SK-N-SH (cell line): ENCODE measurements at regions not wholly inside any gene's neighbourhood (a gene's known extent, or its start where the extent isn't known, plus 50 kb on each side); places are given as distances from the start of the nearest gene placed in this dataset.
"Not testable (repeated sequence)": the region's sequence is repeated elsewhere in the genome, so short reads cannot be mapped to it uniquely, and the experiment has no call there.

ENCODE experiments used
- CTCF ChIA-PET: fragments of 300-600, 350-600 bp; formaldehyde crosslinking; extraction: SDS; loops from one replicate; lab custom pipeline; 2021; lab: Yijun Ruan, JAX
- POLR2A ChIA-PET: fragments of 350-600 bp; sonication (Branson Sonifier 250); formaldehyde crosslinking; extraction: SDS; loops from one replicate; lab custom pipeline; 2020; ENCODE audit warnings: antibody characterized with exemption, inconsistent platforms; lab: Yijun Ruan, JAX
- DNase-seq: peaks from one replicate; pipeline ENCODE4 v3.0.0; 2012
- H2AFZ ChIP-seq: fragments of 200-600 bp; sonication (generic); 2 replicates; pipeline ENCODE4 v1.8.1; 2016; ENCODE audit warnings: antibody characterized with exemption, mild to moderate bottlenecking, low read depth
- H3F3A ChIP-seq: fragments of 200-600 bp; sonication (generic); replicated peaks from 2 replicates; pipeline ENCODE3; 2016; ENCODE audit warnings: antibody characterized with exemption, mild to moderate bottlenecking; ENCODE audit not compliant: insufficient read depth
- H3K27ac ChIP-seq, 2 experiments: fragments of 200-500 bp in 1 of 2; fragments of 200-600 bp in 1 of 2; sonication (Bioruptor generic) in 1 of 2; sonication (generic), shearing (Covaris generic) in 1 of 2; 2 replicates each; pipeline versions ENCODE4 v1.5.1 to v1.6.1; 2014 to 2016; ENCODE audit warnings: low read depth in 2 of 2, inconsistent platforms in 1 of 2, low read length in 1 of 2, mild to moderate bottlenecking in 1 of 2, mixed read lengths in 1 of 2
- H3K27me3 ChIP-seq: fragments of 200-600 bp; sonication (generic), shearing (Covaris generic); 2 replicates; pipeline ENCODE4 v1.6.1; 2016; ENCODE audit warnings: mixed run types; ENCODE audit not compliant: insufficient read depth
- H3K36me3 ChIP-seq, 2 experiments: fragments of 200-500 bp in 1 of 2; fragments of 200-600 bp in 1 of 2; sonication (Bioruptor generic) in 1 of 2; sonication (generic) in 1 of 2; replicated peaks in 1 of 2; 2 replicates each; pipeline versions ENCODE3 to v1.5.1; 2014 to 2016; ENCODE audit warnings: low read length in 1 of 2, mild to moderate bottlenecking in 1 of 2; ENCODE audit not compliant: insufficient read depth in 2 of 2, control insufficient read depth in 1 of 2
- H3K4me1 ChIP-seq, 2 experiments: fragments of 200-500 bp in 1 of 2; fragments of 200-600 bp in 1 of 2; sonication (Bioruptor generic) in 1 of 2; sonication (generic), shearing (Covaris generic) in 1 of 2; 2 replicates each; pipeline versions ENCODE4 v1.5.1 to v1.6.1; 2014 to 2016; ENCODE audit warnings: low read depth in 1 of 2, low read length in 1 of 2, mixed run types in 1 of 2; ENCODE audit not compliant: insufficient read depth in 2 of 2, control insufficient read depth in 1 of 2
- H3K4me2 ChIP-seq: fragments of 200-600 bp; sonication (generic), shearing (Covaris generic); 2 replicates; pipeline ENCODE4 v1.6.1; 2017; ENCODE audit warnings: mixed run types
- H3K4me3 ChIP-seq, 2 experiments: fragments of 200-500 bp in 1 of 2; fragments of 200-600 bp in 1 of 2; sonication (Bioruptor generic) in 1 of 2; sonication (generic), shearing (Covaris generic) in 1 of 2; 2 replicates each; pipeline versions ENCODE4 v1.5.1 to v1.8.1; 2014 to 2016; ENCODE audit warnings: low read depth in 2 of 2, inconsistent platforms in 1 of 2, low read length in 1 of 2, mild to moderate bottlenecking in 1 of 2, mixed read lengths in 1 of 2, moderate library complexity in 1 of 2
- H3K79me2 ChIP-seq: fragments of 200-600 bp; sonication (generic); 2 replicates; pipeline ENCODE4 v1.8.1; 2017; ENCODE audit warnings: mild to moderate bottlenecking; ENCODE audit not compliant: insufficient read depth
- H3K9ac ChIP-seq: fragments of 200-600 bp; sonication (generic); 2 replicates; pipeline ENCODE4 v1.6.1; 2017; ENCODE audit warnings: mixed run types
- H3K9me2 ChIP-seq: fragments of 200-600 bp; sonication (generic); 2 replicates; pipeline ENCODE4 v1.6.1; 2017; ENCODE audit warnings: mixed run types
- H3K9me3 ChIP-seq: fragments of 200-600 bp; sonication (generic); 2 replicates; pipeline ENCODE4 v1.6.1; 2017; ENCODE audit warnings: mixed run types, mild to moderate bottlenecking, moderate library complexity
- H4K20me1 ChIP-seq: fragments of 200-600 bp; sonication (generic); 2 replicates; pipeline ENCODE4 v1.6.1; 2017; ENCODE audit warnings: mild to moderate bottlenecking, mixed run types; ENCODE audit not compliant: insufficient read depth
- CHD2 ChIP-seq: fragments of 150-350 bp; IDR thresholded peaks from 2 replicates; pipeline ENCODE4 v1.6.1; 2018; ENCODE audit warnings: low read length; ENCODE audit not compliant: partially characterized antibody
- FOXJ3 ChIP-seq: sonication (generic); formaldehyde crosslinking; IDR thresholded peaks from 2 replicates; pipeline ENCODE4 v1.5.1; 2020; ENCODE audit warnings: mild to moderate bottlenecking, missing genetic modification reagents
- GABPA ChIP-seq: IDR thresholded peaks from 2 replicates; pipeline ENCODE4 v1.4.0; 2012; ENCODE audit warnings: low read depth, mild to moderate bottlenecking
- GATA2 ChIP-seq: sonication (generic); formaldehyde crosslinking; IDR thresholded peaks from 2 replicates; pipeline ENCODE4 v1.5.0; 2020; ENCODE audit warnings: mild to moderate bottlenecking, missing genetic modification reagents
- NFIC ChIP-seq: IDR thresholded peaks from 2 replicates; pipeline ENCODE4 v1.4.0; 2012; ENCODE audit warnings: borderline replicate concordance
- RAD21 ChIP-seq: IDR thresholded peaks from 2 replicates; pipeline ENCODE4 v1.6.1; 2012; ENCODE audit warnings: mild to moderate bottlenecking, low read length
- SMC3 ChIP-seq: IDR thresholded peaks from 2 replicates; pipeline ENCODE4 v1.6.1; 2012; ENCODE audit warnings: low read depth, low read length, improper control_type of control experiment
- TCF12 ChIP-seq: IDR thresholded peaks from 2 replicates; pipeline ENCODE4 v1.4.0; 2012
- WGBS: methylation state at CpG from one replicate; pipeline ENCODE4 v1.1.6; 2017; ENCODE audit warnings: low lambda C conversion rate; 5-methylcytosine and 5-hydroxymethylcytosine counted together
- TF ChIP-seq, protein P1 (sequence below): fragments of 200-600 bp; sonication (generic); IDR thresholded peaks from 2 replicates; pipeline ENCODE4 v1.6.1; 2017; ENCODE audit warnings: antibody characterized with exemption, mild to moderate bottlenecking, moderate library complexity

DNA sequence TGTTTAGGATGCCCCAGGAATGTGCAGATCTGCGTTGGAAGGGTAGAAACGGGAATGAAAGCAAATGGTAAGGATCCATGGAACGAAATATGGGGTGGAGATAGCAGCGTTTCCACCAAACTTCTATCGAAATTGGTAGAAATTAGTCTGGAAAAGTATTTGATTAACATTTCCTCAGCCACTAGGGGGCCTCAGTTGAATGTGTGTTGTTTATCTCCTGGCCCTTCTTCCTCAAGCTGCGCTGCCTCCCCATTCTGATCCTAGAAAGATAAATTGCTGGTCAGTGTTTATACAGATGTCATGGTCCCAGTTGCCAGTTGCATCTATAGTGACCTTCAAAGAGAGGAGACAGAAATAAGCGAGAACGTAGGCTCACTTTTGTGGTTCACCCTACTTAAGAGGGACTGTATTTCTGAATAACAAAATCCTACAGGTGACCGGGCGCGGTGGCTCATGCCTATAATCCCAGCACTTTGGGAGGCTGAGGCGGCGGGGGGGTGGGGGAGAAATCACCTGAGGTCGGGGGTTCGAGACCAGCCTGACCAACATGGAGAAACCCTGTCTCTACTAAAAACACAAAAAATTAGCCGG lies 457.1 kb downstream of the SQOR start:
- no peaks in the 10 kb centered on the region for H4K20me1 ChIP-seq
- CTCF ChIA-PET: interaction anchor here (0.6 to 2.6 kb wide), 27 partner anchors 9 to 1104 kb away, joined by 3 to 17 read pairs (median 4); no protein-coding TSS in a partner anchor

DNA sequence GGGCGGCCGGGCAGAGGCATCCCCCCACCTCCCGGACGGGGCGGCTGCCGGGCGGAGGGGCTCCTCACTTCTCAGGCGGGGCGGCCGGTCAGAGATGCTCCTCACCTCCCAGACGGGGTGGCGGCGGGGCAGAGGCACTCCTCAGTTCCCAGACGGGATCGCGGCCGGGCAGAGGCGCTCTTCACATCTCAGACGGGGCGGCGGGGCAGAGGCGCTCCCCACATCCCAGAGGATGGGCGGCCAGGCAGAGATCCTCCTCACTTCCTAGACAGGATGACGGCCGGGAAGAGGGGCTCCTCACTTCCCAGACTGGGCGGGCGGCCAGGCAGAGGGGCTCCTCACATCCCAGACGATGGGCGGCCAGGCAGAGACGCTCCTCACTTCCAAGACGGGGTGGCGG lies 463.2 kb downstream of the SQOR start:
- CTCF ChIA-PET, POLR2A ChIA-PET, H3K27me3 ChIP-seq: not testable (repeated sequence)

More for the DNA sequence above, 457.1 kb downstream of the SQOR start:
- Histone ChIP-seq H3K27ac (no peak overlapping the region), H3F3A (no peaks in the 10 kb centered on the region), H3K4me1 (no peaks in the 10 kb centered on the region; a peak in 3 of 4 replicates), H3K9ac (no peak overlapping the region), H3K9me2 (no peaks in the 10 kb centered on the region), H3K27me3 (no peaks in the 10 kb centered on the region), H3K4me3 (no peak overlapping the region; a peak in 1 of 4 replicates), H3K9me3 (no peaks in the 10 kb centered on the region), H3K4me2 (no peak overlapping the region)
- POLR2A ChIA-PET: no interaction called here
- 57% methylated on average over 16 of the region's 16 CpGs for WGBS
- DNase-seq: peak; percentile 49
- TF ChIP-seq RAD21: peak; percentile 83
- peak; percentile 47 for TF ChIP-seq GATA2
- TF ChIP-seq, protein P1, sequence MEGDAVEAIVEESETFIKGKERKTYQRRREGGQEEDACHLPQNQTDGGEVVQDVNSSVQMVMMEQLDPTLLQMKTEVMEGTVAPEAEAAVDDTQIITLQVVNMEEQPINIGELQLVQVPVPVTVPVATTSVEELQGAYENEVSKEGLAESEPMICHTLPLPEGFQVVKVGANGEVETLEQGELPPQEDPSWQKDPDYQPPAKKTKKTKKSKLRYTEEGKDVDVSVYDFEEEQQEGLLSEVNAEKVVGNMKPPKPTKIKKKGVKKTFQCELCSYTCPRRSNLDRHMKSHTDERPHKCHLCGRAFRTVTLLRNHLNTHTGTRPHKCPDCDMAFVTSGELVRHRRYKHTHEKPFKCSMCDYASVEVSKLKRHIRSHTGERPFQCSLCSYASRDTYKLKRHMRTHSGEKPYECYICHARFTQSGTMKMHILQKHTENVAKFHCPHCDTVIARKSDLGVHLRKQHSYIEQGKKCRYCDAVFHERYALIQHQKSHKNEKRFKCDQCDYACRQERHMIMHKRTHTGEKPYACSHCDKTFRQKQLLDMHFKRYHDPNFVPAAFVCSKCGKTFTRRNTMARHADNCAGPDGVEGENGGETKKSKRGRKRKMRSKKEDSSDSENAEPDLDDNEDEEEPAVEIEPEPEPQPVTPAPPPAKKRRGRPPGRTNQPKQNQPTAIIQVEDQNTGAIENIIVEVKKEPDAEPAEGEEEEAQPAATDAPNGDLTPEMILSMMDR: peak; percentile 44
- TF ChIP-seq SMC3: peak; percentile 51; the same call in 1 of the 2 replicates
- no peak for TF ChIP-seq GABPA
- TF ChIP-seq, all 33 proteins: peak for 4
- no peaks in the 10 kb centered on the region for H3K79me2 ChIP-seq
- no peaks in the 10 kb centered on the region for H3K36me3 ChIP-seq
- no peak overlapping the region for H2AFZ ChIP-seq

DNA sequence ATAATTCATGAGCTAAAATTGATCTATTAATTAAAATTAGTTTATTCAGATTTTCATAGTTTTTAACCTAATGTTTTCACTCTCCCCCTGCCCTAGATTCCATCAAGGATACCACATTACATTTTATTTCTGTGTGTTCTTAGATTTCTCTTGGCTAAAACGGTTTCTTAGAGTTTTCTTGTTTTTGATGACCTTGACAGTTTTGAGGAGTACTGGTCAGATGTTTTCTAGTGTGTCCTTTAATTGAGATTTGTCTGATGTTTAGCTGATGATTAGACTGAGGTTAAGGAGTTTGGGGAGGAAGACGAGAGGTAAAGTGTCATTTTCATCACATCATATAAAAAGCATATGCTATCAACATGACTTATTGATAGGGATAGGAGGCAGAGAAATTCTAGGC lies 475.9 kb downstream of the SQOR start:
- H3K27ac ChIP-seq: no peak overlapping the region
- no peaks in the 10 kb centered on the region for H3K9me3 ChIP-seq
- no peaks in the 10 kb centered on the region for H3F3A ChIP-seq
- no peaks in the 10 kb centered on the region for H3K27me3 ChIP-seq
- no peak for DNase-seq
- H3K4me2 ChIP-seq: no peak overlapping the region
- H3K36me3 ChIP-seq: no peaks in the 10 kb centered on the region
- H3K9ac ChIP-seq: no peak overlapping the region
- 5% methylated on average over 2 of the region's 2 CpGs for WGBS
- POLR2A ChIA-PET: no interaction called here
- no peak overlapping the region for H3K4me3 ChIP-seq
- TF ChIP-seq NFIC (no peak), TCF12 (no peak), FOXJ3 (no peak), CHD2 (no peak)
- H4K20me1 ChIP-seq: no peaks in the 10 kb centered on the region
- CTCF ChIA-PET: interaction anchor here (1.2 kb wide), 1 partner anchor 19 kb away, joined by 3 read pairs; no protein-coding TSS in a partner anchor
- no peaks in the 10 kb centered on the region for H3K9me2 ChIP-seq
- H3K79me2 ChIP-seq: no peaks in the 10 kb centered on the region
- H2AFZ ChIP-seq: no peak overlapping the region
- H3K4me1 ChIP-seq: peaks cover 0 to 3% of the 10 kb centered on the region in 2 experiments; a peak in 1 of 4 replicates

More for the DNA sequence above, 463.2 kb downstream of the SQOR start:
- 66% methylated on average over 10 of the region's 32 CpGs for WGBS
- not testable (repeated sequence) for H4K20me1 ChIP-seq, H3K4me3 ChIP-seq, H3K9ac ChIP-seq, H3K79me2 ChIP-seq, H3K27ac ChIP-seq, H3K9me3 ChIP-seq, H3F3A ChIP-seq, H3K4me2 ChIP-seq, H3K9me2 ChIP-seq, DNase-seq, H3K4me1 ChIP-seq, H3K36me3 ChIP-seq, H2AFZ ChIP-seq
